BJ (cell line): ENCODE measurements at regions not wholly inside any gene's neighbourhood (a gene's known extent, or its start where the extent isn't known, plus 50 kb on each side); places are given as distances from the start of the nearest gene placed in this dataset.

Source experiments
- CTCF ChIA-PET: fragments of 350-600 bp; formaldehyde crosslinking; extraction: SDS; loops from one replicate; lab custom pipeline; 2021; ENCODE audit warnings: antibody characterized with exemption, inconsistent platforms; lab: Yijun Ruan, JAX
- POLR2A ChIA-PET: fragments of 300-600 bp; sonication (Branson Sonifier 250); formaldehyde crosslinking; extraction: SDS; loops from one replicate; lab custom pipeline; 2021; ENCODE audit warnings: antibody characterized with exemption; lab: Charles Lee
- DNase-seq: peaks from one replicate; pipeline ENCODE4 v3.0.0-alpha.2; 2011; ENCODE audit warnings: low read depth
- H3K27me3 ChIP-seq: 2 replicates; pipeline ENCODE4 v1.6.0; 2011; ENCODE audit warnings: low read length; ENCODE audit not compliant: control insufficient read depth, insufficient read depth
- H3K36me3 ChIP-seq: 2 replicates; pipeline ENCODE4 v1.5.1; 2011; ENCODE audit warnings: low read length; ENCODE audit not compliant: control insufficient read depth, insufficient read depth
- H3K4me3 ChIP-seq: 2 replicates; pipeline ENCODE4 v1.5.1; 2011; ENCODE audit warnings: low read depth, mild to moderate bottlenecking, control low read depth, low read length
- TF ChIP-seq, protein P1 (sequence below): IDR thresholded peaks from 2 replicates; pipeline ENCODE4 v1.5.1; 2011; ENCODE audit warnings: low read depth, mild to moderate bottlenecking, control low read depth, inconsistent platforms, low read length, moderate library complexity; ENCODE audit not compliant: insufficient read depth

DNA sequence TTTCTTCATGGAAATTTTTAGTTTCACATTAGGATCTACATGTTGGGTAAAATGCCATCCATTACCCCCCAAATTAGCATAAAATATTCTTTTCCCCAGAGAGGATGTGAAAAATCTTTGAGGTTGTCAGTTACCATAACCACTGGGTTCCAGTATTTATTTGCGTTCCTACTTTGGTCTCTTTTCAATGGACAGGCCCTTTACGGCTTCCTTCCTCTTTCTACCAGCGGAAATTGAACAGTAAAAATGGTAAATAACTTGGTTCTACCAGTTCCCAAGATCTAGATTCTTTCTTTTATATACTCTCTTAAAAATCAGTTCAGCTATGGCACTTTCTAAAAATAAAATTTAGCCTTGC, 169.2 kb upstream of the APCDD1 start:
- Histone ChIP-seq H3K27me3 (no peaks in the 10 kb centered on the region), H3K36me3 (no peaks in the 10 kb centered on the region), H3K4me3 (no peak overlapping the region)
- TF ChIP-seq, protein P1, sequence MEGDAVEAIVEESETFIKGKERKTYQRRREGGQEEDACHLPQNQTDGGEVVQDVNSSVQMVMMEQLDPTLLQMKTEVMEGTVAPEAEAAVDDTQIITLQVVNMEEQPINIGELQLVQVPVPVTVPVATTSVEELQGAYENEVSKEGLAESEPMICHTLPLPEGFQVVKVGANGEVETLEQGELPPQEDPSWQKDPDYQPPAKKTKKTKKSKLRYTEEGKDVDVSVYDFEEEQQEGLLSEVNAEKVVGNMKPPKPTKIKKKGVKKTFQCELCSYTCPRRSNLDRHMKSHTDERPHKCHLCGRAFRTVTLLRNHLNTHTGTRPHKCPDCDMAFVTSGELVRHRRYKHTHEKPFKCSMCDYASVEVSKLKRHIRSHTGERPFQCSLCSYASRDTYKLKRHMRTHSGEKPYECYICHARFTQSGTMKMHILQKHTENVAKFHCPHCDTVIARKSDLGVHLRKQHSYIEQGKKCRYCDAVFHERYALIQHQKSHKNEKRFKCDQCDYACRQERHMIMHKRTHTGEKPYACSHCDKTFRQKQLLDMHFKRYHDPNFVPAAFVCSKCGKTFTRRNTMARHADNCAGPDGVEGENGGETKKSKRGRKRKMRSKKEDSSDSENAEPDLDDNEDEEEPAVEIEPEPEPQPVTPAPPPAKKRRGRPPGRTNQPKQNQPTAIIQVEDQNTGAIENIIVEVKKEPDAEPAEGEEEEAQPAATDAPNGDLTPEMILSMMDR, result no peak
- DNase-seq, result no peak
- POLR2A ChIA-PET, result no interaction called here
- CTCF ChIA-PET, result interaction anchor here (1.3 kb wide), 1 partner anchor 15 kb away, joined by 3 read pairs; no protein-coding TSS in a partner anchor

DNA sequence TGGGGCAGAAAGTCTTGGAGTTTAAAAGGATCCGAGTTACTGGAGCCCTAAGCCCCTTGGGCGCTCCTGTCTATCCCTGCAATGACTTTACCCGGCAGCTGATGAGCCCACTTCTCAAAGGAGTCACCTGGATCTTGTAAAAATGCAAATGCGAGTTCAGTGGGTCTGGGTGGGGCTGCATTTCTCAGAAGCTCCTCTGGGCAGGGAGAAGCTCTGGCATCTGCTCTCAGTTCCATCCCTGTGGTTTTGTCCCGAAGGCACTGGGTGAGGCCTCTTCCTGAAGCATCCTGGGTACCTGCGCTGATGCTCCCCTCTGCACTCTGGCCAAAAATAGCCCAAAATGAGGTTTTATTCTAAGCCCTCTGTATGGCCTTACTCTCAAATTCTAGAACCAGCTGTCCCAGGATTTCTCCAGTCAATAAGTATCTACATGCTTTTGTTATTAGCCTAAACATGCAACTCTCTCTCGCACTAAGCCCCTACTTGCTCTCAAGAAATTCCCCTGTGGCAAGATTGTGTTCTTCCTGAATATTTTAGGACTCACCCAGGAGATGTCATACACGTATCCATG, 167.8 kb upstream of the APCDD1 start:
- H3K4me3 ChIP-seq, result no peak overlapping the region
- H3K36me3 ChIP-seq, result no peaks in the 10 kb centered on the region
- ChIA-PET POLR2A (no interaction called here), CTCF (interaction anchor here (1.0 kb wide), 1 partner anchor 9 kb away, joined by 5 read pairs; no protein-coding TSS in a partner anchor)
- H3K27me3 ChIP-seq, result no peaks in the 10 kb centered on the region
- no peak for DNase-seq
- TF ChIP-seq, protein P1, result no peak

DNA sequence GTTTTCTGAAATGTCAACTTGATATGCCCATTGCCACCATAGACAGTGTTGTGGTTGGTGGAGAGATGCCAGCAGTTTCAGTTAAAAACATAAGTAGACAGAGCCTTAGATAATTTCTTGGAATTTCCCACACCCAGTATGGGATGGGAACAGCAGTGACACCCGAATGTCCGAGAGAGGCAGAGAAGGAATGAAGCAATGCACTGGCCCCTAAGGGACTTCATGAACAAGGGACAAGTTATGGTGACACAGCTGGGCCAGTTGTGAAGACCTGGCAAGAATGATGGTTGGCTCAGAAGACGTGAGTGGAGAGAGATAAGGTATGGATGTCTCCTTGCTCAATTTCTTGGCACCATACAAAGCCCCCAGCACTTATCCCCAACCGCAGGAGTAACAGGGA, 165.2 kb upstream of the APCDD1 start:
- TF ChIP-seq, protein P1, result no peak
- H3K36me3 ChIP-seq, result no peaks in the 10 kb centered on the region
- ChIA-PET CTCF (interaction anchor here (1.3 kb wide), 1 partner anchor 16 kb away, joined by 3 read pairs; no protein-coding TSS in a partner anchor), POLR2A (no interaction called here)
- H3K27me3 ChIP-seq, result no peaks in the 10 kb centered on the region
- no peak for DNase-seq
- H3K4me3 ChIP-seq, result no peak overlapping the region

DNA sequence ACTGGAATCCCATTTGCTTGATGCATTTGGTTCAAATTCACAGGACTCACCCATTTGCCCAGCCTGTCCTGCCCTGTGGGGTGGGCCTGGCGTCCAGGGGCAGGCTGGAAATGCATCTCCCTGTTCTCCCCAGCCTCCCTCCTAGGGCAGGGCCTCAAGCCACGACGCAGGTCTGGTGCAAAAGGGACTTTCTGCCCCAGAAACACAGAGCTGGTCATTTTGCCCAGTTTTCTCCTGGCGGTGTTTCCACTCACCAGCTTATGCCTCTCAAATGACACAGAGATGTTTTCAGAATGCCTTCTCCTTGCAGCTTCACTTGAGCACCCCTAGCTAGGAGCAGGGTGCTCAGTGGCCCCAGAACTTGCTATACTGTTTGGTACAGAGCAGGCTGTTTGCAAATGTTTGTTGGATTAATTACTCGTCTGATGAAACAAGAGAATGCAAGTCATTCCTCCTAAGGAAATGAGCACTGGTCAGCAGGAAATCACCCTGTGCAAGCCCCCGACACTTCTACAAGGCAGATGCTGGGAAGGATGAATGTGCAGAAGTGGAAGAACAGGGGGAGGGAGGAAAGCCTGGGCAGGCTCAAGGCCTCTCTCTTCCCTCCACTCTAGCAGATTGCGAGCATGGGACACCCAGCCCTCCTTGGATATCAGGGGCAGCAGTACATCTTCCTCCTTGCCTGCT, 164.3 kb upstream of the APCDD1 start:
- DNase-seq, result peak; percentile 55
- H3K4me3 ChIP-seq, result no peak overlapping the region
- no peaks in the 10 kb centered on the region for H3K27me3 ChIP-seq
- ChIA-PET POLR2A (no interaction called here), CTCF (interaction anchor here (0.6 to 1.3 kb wide), 2 partner anchors 17 to 18 kb away, joined by 3 read pairs; no protein-coding TSS in a partner anchor)
- no peaks in the 10 kb centered on the region for H3K36me3 ChIP-seq
- TF ChIP-seq, protein P1, result no peak

DNA sequence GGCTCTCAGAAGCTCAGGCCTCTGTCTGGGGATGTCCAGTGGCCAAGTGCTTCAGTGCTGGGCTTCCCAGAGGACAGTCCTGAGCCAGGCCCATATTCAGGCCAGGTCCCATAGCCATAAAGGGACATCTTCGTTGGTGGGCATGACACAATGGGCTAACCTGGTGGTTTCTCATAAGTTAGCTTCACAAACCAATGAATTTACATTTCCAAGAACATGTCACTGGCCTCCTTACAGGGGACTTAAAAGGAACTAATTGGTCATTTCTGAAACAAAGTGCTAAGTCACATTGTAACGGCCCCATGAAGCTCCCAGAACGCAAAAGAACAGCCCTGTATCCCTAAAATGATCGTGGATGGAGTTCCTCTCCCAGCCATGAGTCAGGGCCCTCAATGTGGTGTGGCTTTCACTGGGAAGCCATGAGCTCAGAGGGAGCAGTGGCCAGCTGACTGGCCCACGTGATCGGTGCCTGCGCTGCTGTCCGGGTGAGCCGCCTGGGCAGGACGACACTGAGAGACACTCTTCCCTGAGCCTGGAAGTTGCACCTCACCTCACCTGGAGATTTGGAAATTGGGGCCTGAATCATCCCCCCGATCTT, 163.7 kb upstream of the APCDD1 start:
- POLR2A ChIA-PET, result interaction anchor here (1.2 kb wide), 1 partner anchor 30 kb away, joined by 3 read pairs; no protein-coding TSS in a partner anchor
- H3K36me3 ChIP-seq, result no peaks in the 10 kb centered on the region
- CTCF ChIA-PET, result interaction anchor here (0.6 to 1.5 kb wide), 3 partner anchors 14 to 169 kb away, joined by 3 to 5 read pairs (median 3); no protein-coding TSS in a partner anchor
- no peak overlapping the region for H3K4me3 ChIP-seq
- no peak for DNase-seq
- H3K27me3 ChIP-seq, result no peaks in the 10 kb centered on the region
- TF ChIP-seq, protein P1, result no peak
